ENCODE measurements at regions not wholly inside any gene's neighbourhood (a gene's known extent, or its start where the extent isn't known, plus 50 kb on each side); places are given as distances from the start of the nearest gene placed in this dataset.
A peak's percentile ranks its signal among the peaks of the same experiment; 100 is the strongest.
"Not testable (repeated sequence)": the region's sequence is repeated elsewhere in the genome, so short reads cannot be mapped to it uniquely, and the experiment has no call there.

- DNase-seq (ENCODE audit: low read depth) = not testable (repeated sequence)
Measured at GRCh38 chr20:30295967-30296366, 961.5 kb upstream of the DEFB115 start.

DNA sequence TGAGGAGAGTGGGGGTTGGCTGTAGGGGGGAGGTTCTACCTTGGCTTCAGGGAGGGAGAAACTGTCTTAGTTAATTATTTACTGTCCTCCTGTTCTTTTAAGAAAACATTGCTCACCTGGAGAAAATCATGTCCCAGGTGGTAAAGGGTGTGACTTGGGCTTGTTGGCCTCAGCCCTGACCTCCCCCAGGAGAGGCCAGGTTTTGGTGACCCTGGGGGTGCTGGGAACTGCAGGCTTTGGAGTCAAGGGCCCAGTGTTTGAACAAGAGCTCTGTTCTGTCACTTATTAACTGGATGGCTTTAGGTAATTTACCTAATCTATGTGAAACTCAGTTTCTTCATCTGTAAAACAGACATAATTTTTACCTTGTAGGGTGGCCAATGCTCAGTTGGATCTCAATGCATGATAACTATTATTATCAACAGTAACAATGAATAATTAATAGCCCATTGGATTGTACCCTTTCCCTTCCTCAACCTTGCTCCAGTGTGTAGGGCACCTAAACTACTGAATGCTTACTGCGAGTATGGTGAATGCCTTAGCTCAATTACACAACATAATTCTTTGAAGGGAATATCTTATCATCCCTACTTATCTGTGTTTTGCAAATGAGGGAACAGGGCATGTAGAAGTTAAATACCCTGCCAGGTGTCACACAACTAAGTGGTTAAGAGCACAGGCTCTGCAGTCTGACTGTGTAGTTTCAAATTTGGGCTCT is 959.4 kb upstream of the DEFB115 start:
- DNase-seq (ENCODE audit: low read depth) = peak; percentile 47

- not testable (repeated sequence) for DNase-seq (ENCODE audit: low read depth)
Measured at GRCh38 chr20:30300220-30300642, 957.2 kb upstream of the DEFB115 start.

DNA sequence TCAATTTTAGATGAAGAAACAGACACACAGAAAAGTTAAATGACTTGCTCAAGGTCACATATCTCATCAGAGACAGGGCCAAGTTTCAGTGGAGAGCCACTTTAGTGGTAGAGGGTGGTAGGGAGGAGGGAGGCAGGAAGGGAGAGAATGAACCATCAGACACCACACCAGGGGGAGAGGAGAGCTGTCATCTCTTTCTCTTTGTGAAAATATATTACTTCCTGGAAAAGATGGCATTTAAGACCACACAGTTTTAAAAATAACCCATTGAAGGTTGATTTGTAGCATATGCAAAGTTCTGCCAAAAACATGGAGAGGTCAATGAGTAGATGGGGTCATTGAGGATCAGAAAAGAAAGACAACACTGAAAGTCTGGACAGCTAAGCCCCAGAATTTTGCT is 954.7 kb upstream of the DEFB115 start:
- DNase-seq (ENCODE audit: low read depth) = not testable (repeated sequence)

- DNase-seq (ENCODE audit: low read depth) = peak; percentile 72
Measured at GRCh38 chr20:30309938-30310337, 947.5 kb upstream of the DEFB115 start.

DNA sequence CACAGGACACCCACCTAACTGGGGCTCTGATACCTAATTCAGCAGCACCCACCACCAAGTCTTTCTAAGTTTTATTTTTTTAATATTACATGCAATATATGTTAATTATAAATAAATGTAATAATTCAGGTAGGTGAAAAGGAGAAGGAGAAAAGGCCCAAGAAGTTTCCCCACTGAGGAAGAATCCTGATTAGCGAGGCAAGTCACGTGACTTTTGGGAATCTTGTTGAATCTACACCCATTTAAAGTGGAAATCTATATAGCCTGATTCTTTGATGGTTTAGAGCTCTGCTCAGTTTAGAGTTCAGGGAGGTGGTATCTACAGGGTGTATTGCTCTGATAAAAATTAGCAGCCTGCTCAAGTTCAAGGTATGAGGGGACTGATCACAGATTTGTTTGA is 947.1 kb upstream of the DEFB115 start:
- not testable (repeated sequence) for DNase-seq (ENCODE audit: low read depth)

DNA sequence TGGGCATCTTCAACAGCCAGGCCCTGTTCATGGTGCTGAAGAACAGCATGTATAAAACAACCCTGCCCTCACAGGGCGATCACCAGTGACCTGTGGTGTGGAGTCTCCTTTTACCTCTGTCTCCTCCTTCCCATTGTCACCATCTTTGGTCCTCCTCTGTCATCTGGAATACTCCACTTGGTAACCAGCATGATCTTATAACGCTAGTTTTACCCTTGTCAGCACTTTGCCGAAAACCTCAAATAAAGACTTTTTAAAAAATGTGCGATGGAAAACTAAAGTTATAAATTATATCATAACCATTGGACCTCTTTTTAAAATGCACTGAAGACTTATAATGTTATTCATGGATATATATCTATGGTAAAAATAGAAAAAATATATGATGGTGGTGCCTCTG is 945.2 kb upstream of the DEFB115 start:
- not testable (repeated sequence) for DNase-seq (ENCODE audit: low read depth)

- DNase-seq (ENCODE audit: low read depth) = not testable (repeated sequence)
Measured at GRCh38 chr20:30313660-30314059, 943.8 kb upstream of the DEFB115 start.

- DNase-seq (ENCODE audit: low read depth) = not testable (repeated sequence)
Measured at GRCh38 chr20:30316063-30316462, 941.4 kb upstream of the DEFB115 start.

DNA sequence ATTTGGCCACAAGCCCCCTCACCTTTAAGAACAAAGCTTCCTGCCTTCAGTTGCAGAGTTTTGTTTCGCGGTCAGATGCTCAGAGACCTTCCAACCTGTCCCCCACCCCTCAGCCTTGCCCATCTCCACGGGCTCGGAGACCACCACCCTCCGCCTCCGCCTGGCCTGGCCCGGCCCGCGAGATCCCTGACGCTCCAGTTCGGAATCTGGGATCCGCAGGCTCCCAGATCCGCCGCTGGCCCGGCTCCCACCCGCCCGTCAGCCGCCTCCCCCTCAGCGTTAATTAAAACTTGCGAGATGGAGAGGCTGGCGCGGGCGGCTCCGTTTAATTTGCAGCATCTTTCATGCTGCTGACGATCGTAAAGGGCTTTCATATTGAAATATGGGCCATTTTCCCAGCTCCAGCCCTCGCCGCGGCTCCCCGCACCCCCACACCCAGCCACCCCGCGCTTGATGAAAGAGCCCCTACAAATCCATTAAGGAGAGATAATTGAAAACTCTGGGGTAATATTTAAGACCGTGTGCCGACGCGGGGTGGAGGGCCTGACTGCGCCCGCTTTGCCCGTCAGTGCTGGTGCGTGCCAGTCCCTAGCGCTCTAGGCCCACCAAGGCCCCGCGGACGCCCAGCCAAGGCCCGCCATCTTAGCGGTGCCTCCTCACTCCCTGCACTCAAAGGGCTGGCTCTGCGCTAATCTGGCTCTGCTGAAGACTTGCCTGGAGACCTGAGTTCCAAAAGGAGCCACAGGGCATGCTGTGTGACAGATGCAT is 940.7 kb upstream of the DEFB115 start:
- DNase-seq (ENCODE audit: low read depth) = not testable (repeated sequence)

GRCh38 chr20:30333744-30334143 is 923.7 kb upstream of the DEFB115 start:
- DNase-seq (ENCODE audit: low read depth) = not testable (repeated sequence)

DNA sequence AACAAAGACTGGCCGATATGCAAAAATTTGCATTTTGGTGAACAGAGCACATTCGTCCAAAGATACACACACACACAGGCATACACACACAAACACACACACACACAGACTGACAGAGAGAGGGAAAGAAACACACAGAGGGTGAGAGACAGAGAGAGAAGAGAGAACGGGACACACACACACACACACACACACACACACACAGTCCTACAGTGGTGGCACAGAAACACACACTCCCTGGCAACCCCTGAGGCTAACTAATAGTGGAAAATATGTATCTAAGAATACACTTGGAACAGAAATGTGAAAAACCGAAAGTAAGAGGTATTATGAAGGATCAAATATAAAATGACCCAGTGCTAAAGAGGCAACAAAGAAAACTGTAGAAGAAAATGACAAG is 919.9 kb upstream of the DEFB115 start:
- not testable (repeated sequence) for DNase-seq (ENCODE audit: low read depth)

DNA sequence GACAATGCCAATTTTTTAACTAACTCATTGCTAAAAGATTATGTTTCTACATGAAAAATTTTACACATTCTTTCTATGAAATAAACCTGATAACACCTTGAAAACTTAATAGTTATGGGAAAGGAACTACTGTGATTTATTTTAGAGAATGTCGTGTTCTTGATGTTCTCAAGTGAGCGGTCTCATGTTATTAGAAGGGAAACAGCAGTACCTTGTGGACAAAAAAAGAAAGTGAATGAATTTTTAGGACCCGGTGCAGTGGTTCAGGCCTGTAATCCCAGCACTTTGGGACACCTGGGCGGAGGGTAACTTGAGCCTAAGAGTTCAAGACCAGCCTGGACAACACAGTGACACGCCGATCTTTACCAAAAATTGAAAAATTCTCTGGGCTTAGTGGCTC is 908.5 kb upstream of the DEFB115 start:
- peak; percentile 53 for DNase-seq (ENCODE audit: low read depth)

DNA sequence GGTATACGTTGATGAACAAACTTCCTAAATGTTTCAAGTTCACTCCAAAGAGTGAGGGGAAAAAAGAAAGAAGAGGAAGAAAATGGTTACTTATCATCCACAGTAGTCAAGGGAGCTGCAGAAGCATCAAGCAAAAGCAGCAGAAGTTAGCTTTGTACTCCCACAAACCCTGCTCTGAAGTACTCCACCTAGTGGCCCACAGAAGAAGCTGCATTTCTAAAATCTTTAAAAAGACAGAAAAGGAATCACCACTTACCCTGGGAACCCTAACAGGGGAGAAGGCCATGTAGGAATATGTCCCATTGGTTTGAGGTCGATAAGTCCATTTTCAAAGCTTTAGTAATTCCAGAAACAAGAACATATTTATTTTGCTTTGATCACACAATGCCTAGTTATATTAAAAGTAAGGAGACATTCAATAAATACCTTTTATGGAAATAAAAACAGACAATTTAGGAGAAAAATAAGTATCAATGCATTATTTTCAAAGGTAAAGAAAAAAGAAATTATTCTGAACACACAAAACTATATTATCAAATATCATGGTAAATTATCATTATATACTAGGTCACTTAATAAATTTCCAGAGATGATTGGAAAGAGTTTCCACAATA is 900.5 kb upstream of the DEFB115 start:
- DNase-seq (ENCODE audit: low read depth) = peak; percentile 13

DNA sequence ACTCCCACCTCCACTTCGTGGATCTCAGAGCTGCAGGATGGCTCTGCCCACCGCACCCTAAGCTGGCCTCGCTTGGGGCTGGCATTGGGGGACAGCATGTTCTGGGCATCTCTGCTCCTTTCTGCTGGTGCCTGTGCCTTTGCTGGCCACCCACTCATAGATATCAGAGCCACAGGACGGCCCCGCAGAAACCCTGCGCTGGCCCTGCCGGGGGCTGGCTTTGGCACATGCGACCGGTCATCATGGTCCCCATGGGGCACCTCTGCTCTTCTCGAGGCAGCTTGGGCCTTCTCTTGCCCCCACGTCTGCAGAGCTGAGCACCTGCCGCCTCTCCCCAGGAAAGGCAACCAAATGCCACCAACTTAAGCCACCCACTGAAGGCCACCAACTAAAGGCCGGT is 895.7 kb upstream of the DEFB115 start:
- not testable (repeated sequence) for DNase-seq (ENCODE audit: low read depth)

DNA sequence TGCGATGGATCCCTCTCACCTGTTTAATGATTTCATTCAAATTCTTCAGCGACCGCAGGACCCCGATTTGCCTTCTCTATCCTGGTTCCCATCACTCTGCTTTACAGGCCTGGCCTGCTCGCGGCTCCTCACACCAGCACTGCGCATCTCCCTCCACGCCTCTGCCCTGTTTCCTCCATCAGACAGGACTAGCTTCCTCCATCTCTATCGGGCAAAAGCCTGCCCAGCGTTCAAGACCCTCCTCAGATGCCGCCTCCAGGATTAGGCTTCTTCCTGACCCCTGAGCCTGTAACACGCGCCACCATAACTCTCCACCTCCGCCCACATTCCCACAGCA is 881.1 kb upstream of the DEFB115 start:
- DNase-seq (ENCODE audit: low read depth) = not testable (repeated sequence)

DNA sequence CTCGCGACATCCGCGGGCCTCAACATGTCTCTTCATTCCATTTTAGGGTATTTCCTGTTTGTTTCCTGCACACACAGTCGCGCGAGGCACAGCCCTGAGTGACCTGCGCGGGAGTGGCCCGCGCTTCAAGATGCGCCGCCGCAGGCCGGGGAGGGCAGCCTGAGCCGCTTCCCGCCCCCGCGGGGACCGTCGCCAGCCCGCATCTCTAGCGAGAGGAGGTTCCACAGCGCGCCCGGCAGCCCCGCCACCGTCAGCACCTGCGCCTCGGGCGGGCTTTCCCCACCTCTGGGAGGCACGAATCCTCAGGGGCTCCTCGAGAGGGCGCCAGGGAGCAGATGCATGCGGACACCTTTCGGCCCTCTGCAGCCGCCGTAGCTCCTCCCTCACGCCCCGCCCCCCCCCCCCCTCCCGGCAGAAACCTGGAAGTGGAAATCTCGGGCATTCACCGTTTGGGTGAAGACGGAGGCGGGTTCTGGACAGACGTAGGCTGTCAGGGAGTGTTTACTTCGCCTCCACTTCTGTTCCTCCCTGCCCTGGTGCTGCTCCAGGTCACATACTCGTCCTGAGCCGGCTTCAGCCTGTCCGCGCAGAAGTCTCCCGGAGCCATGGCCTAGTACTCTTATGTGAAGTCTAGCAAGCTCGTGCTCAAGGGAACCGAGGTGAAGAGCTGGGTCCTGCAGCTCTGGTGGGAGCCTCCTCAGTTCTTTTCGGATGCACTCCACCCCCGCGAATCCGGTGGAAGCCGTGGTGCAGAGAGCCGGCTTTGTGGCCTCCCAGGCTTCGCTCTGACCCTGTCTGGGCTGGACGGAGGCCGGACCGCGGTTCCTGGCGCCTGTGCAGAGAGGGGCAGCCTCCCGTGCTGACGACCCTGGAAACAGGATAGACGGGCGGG is 880.5 kb upstream of the DEFB115 start:
- peak; percentile 77 for DNase-seq (ENCODE audit: low read depth)

GRCh38 chr20:30378317-30378716 is 879.1 kb upstream of the DEFB115 start:
- DNase-seq (ENCODE audit: low read depth) = not testable (repeated sequence)

GRCh38 chr20:30378721-30379120 is 878.7 kb upstream of the DEFB115 start:
- not testable (repeated sequence) for DNase-seq (ENCODE audit: low read depth)

GRCh38 chr20:30384841-30385240 is 872.6 kb upstream of the DEFB115 start:
- not testable (repeated sequence) for DNase-seq (ENCODE audit: low read depth)

DNA sequence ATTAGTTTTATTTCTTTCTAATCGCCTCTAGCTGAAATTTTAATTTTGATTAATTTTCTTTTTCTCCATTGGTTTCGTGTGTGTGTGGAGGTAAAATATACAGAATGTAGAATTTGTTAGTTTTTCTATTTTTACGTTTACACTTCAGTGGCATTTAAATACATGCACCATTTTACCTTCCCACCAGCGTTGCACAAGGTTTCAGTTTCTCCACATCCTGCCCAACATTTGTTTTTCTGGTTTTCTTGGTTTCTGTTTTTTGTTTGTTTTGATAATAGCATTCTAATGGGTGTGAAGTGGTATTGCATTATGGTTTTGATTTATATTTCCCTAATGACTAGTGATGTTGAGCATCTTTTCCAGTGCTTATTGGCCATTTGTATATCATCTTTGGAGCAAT is 871.4 kb upstream of the DEFB115 start:
- DNase-seq (ENCODE audit: low read depth) = not testable (repeated sequence)

- not testable (repeated sequence) for DNase-seq (ENCODE audit: low read depth)
Measured at GRCh38 chr20:30387823-30388222, 869.6 kb upstream of the DEFB115 start.
